HG02610 (cell line): ENCODE measurements at regions not wholly inside any gene's neighbourhood (a gene's known extent, or its start where the extent isn't known, plus 50 kb on each side); places are given as distances from the start of the nearest gene placed in this dataset.

ENCODE experiments used
- ATAC-seq: cut with Tn5 transposase; IDR thresholded peaks from one replicate; pipeline ENCODE4 v1.9.1; 2021; ENCODE audit warnings: mild to moderate bottlenecking, moderate library complexity; ENCODE audit not compliant: unreplicated experiment

GRCh38 chr16:86134802-86135461 lies 236.0 kb downstream of the IRF8 start:
- ATAC-seq, result no peak

- no peak for ATAC-seq
These were observed 238.4 kb downstream of the IRF8 start for GRCh38 chr16:86137359-86137758.

GRCh38 chr16:86138121-86139085 lies 239.4 kb downstream of the IRF8 start:
- ATAC-seq, result no peak

GRCh38 chr16:86142801-86143236 lies 243.9 kb downstream of the IRF8 start:
- ATAC-seq, result no peak

- ATAC-seq, result no peak
These were observed 244.7 kb downstream of the IRF8 start for GRCh38 chr16:86143666-86144065.

GRCh38 chr16:86145669-86146068 lies 246.7 kb downstream of the IRF8 start:
- no peak for ATAC-seq

- no peak for ATAC-seq
These were observed 251.8 kb downstream of the IRF8 start for GRCh38 chr16:86150641-86151238.

GRCh38 chr16:86151239-86151851 lies 252.4 kb downstream of the IRF8 start:
- no peak for ATAC-seq

GRCh38 chr16:86156155-86156554 lies 257.2 kb downstream of the IRF8 start:
- no peak for ATAC-seq

GRCh38 chr16:86157616-86158247 lies 258.8 kb downstream of the IRF8 start:
- ATAC-seq, result no peak

GRCh38 chr16:86158688-86159360 lies 259.9 kb downstream of the IRF8 start:
- ATAC-seq, result no peak

- no peak for ATAC-seq
These were observed 266.5 kb downstream of the IRF8 start for GRCh38 chr16:86165479-86165878.

GRCh38 chr16:86166414-86166813 lies 267.5 kb downstream of the IRF8 start:
- ATAC-seq, result no peak

- ATAC-seq, result no peak
These were observed 268.1 kb downstream of the IRF8 start for GRCh38 chr16:86167061-86167460.

- ATAC-seq, result no peak
These were observed 271.8 kb downstream of the IRF8 start for GRCh38 chr16:86170720-86171119.

- no peak for ATAC-seq
These were observed 272.4 kb downstream of the IRF8 start for GRCh38 chr16:86171329-86171728.

GRCh38 chr16:86175816-86176215 lies 276.9 kb downstream of the IRF8 start:
- ATAC-seq, result no peak

- ATAC-seq, result no peak
These were observed 277.5 kb downstream of the IRF8 start for GRCh38 chr16:86176462-86176861.

GRCh38 chr16:86180244-86180643 lies 281.3 kb downstream of the IRF8 start:
- no peak for ATAC-seq

GRCh38 chr16:86180780-86181179 lies 281.8 kb downstream of the IRF8 start:
- ATAC-seq, result no peak
